WTC11 (cell line): ENCODE measurements at regions not wholly inside any gene's neighbourhood (a gene's known extent, or its start where the extent isn't known, plus 50 kb on each side); places are given as distances from the start of the nearest gene placed in this dataset.

Experiments used
- ATAC-seq: fragments of 200-7000 bp; cut with Tn5 transposase; 2 replicates; pipeline ENCODE4 v1.10.0; 2021; ENCODE audit warnings: mild to moderate bottlenecking, moderate library complexity
- CTCF ChIA-PET: fragments of 300-600 bp; sonication (Branson Sonifier 250); formaldehyde crosslinking; loops from one replicate; lab custom pipeline; 2021; ENCODE audit warnings: antibody characterized with exemption; lab: Charles Lee
- POLR2A ChIA-PET: fragments of 350-600 bp; sonication (Branson Sonifier 250); formaldehyde crosslinking; loops from one replicate; lab custom pipeline; 2021; ENCODE audit warnings: antibody characterized with exemption; lab: Charles Lee
- DNase-seq: peaks from one replicate; pipeline ENCODE4 v3.0.0; 2021; ENCODE audit warnings: low spot score
- H3K27ac Mint-ChIP-seq: 2 replicates; pipeline ENCODE4 v1.8.0; 2021; ENCODE audit warnings: mixed read lengths
- H3K27me3 Mint-ChIP-seq: 2 replicates; pipeline ENCODE4 v1.8.0; 2021; ENCODE audit warnings: low read depth, mild to moderate bottlenecking, moderate library complexity, mixed read lengths
- H3K36me3 Mint-ChIP-seq: 2 replicates; pipeline ENCODE4 v1.8.0; 2021; ENCODE audit warnings: mixed read lengths
- H3K4me1 Mint-ChIP-seq: 2 replicates; pipeline ENCODE4 v1.8.0; 2022; ENCODE audit warnings: mixed read lengths
- H3K4me3 Mint-ChIP-seq: 2 replicates; pipeline ENCODE4 v1.8.0; 2021; ENCODE audit warnings: mild to moderate bottlenecking, moderate library complexity, mixed read lengths
- H3K9me3 Mint-ChIP-seq: 2 replicates; pipeline ENCODE4 v1.8.0; 2021; ENCODE audit warnings: mixed read lengths
- CDX4 ChIP-seq: fragments of 250-450 bp; sonication (Bioruptor Pico); IDR thresholded peaks from 2 replicates; pipeline ENCODE4 v1.9.0; 2021; ENCODE audit warnings: moderate library complexity, mild to moderate bottlenecking, inconsistent platforms, borderline replicate concordance
- JUN ChIP-seq: sonication (generic); formaldehyde crosslinking; IDR thresholded peaks from 2 replicates; pipeline ENCODE4 v1.8.0; 2023; ENCODE audit warnings: mild to moderate bottlenecking, missing genetic modification reagents
- MYBL2 ChIP-seq: sonication (generic); formaldehyde crosslinking; IDR thresholded peaks from 2 replicates; pipeline ENCODE4 v1.8.1; 2023; ENCODE audit warnings: mild to moderate bottlenecking, moderate library complexity, missing genetic modification reagents
- NFE2L1 ChIP-seq: sonication (generic); formaldehyde crosslinking; IDR thresholded peaks from 2 replicates; pipeline ENCODE4 v1.8.1; 2023; ENCODE audit warnings: missing genetic modification reagents
- SP1 ChIP-seq: sonication (generic); formaldehyde crosslinking; conservative IDR thresholded peaks from 2 replicates; pipeline ENCODE4 v1.8.1; 2022; ENCODE audit warnings: missing genetic modification reagents
- ZNF396 ChIP-seq: fragments of 250-450 bp; sonication (Bioruptor Pico); IDR thresholded peaks from 2 replicates; pipeline ENCODE4 v1.8.0; 2021; ENCODE audit warnings: mild to moderate bottlenecking, moderate library complexity, borderline replicate concordance
- TF ChIP-seq, protein P1 (sequence below): sonication (generic); formaldehyde crosslinking; IDR thresholded peaks from 2 replicates; pipeline ENCODE4 v1.8.1; 2022; ENCODE audit warnings: low read depth, missing genetic modification reagents, borderline replicate concordance
- TF ChIP-seq, protein P2 (sequence below): sonication (generic); formaldehyde crosslinking; IDR thresholded peaks from 2 replicates; pipeline ENCODE4 v1.8.0; 2022; ENCODE audit warnings: mild to moderate bottlenecking, missing genetic modification reagents
- TF ChIP-seq, protein P3 (sequence below): sonication (generic); formaldehyde crosslinking; IDR thresholded peaks from 2 replicates; pipeline ENCODE4 v1.8.0; 2022; ENCODE audit warnings: mild to moderate bottlenecking, missing genetic modification reagents
- TF ChIP-seq, protein P4 (sequence below): fragments of 250-450 bp; sonication (Bioruptor Pico); IDR thresholded peaks from 2 replicates; pipeline ENCODE4 v1.9.0; 2021; ENCODE audit warnings: mild to moderate bottlenecking
- TF ChIP-seq, protein P5 (sequence below): sonication (generic); formaldehyde crosslinking; IDR thresholded peaks from 2 replicates; pipeline ENCODE4 v1.8.1; 2022; ENCODE audit warnings: mild to moderate bottlenecking, moderate library complexity, missing genetic modification reagents
- TF ChIP-seq, protein P6 (sequence below): sonication (generic); formaldehyde crosslinking; IDR thresholded peaks from 2 replicates; pipeline ENCODE4 v1.8.0; 2022; ENCODE audit warnings: mild to moderate bottlenecking, missing genetic modification reagents
- TF ChIP-seq, protein P7 (sequence below): fragments of 250-450 bp; sonication (Bioruptor Pico); conservative IDR thresholded peaks from 2 replicates; pipeline ENCODE4 v1.9.0; 2021; ENCODE audit warnings: mild to moderate bottlenecking
- TF ChIP-seq, protein P8 (sequence below): sonication (generic); formaldehyde crosslinking; IDR thresholded peaks from 2 replicates; pipeline ENCODE4 v1.8.1; 2022; ENCODE audit warnings: low read depth, mild to moderate bottlenecking, moderate library complexity, missing genetic modification reagents, borderline replicate concordance

GRCh38 chr20:51306521-51307358 is 235.8 kb downstream of the NFATC2 start (continued):
- TF ChIP-seq, protein P1, sequence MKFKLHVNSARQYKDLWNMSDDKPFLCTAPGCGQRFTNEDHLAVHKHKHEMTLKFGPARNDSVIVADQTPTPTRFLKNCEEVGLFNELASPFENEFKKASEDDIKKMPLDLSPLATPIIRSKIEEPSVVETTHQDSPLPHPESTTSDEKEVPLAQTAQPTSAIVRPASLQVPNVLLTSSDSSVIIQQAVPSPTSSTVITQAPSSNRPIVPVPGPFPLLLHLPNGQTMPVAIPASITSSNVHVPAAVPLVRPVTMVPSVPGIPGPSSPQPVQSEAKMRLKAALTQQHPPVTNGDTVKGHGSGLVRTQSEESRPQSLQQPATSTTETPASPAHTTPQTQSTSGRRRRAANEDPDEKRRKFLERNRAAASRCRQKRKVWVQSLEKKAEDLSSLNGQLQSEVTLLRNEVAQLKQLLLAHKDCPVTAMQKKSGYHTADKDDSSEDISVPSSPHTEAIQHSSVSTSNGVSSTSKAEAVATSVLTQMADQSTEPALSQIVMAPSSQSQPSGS (CRISPR knock-in tag) = no peak
- TF ChIP-seq, protein P2, sequence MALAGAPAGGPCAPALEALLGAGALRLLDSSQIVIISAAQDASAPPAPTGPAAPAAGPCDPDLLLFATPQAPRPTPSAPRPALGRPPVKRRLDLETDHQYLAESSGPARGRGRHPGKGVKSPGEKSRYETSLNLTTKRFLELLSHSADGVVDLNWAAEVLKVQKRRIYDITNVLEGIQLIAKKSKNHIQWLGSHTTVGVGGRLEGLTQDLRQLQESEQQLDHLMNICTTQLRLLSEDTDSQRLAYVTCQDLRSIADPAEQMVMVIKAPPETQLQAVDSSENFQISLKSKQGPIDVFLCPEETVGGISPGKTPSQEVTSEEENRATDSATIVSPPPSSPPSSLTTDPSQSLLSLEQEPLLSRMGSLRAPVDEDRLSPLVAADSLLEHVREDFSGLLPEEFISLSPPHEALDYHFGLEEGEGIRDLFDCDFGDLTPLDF (CRISPR knock-in tag) = no peak
- TF ChIP-seq, protein P3, sequence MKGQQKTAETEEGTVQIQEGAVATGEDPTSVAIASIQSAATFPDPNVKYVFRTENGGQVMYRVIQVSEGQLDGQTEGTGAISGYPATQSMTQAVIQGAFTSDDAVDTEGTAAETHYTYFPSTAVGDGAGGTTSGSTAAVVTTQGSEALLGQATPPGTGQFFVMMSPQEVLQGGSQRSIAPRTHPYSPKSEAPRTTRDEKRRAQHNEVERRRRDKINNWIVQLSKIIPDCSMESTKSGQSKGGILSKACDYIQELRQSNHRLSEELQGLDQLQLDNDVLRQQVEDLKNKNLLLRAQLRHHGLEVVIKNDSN (CRISPR knock-in tag) = no peak

DNA sequence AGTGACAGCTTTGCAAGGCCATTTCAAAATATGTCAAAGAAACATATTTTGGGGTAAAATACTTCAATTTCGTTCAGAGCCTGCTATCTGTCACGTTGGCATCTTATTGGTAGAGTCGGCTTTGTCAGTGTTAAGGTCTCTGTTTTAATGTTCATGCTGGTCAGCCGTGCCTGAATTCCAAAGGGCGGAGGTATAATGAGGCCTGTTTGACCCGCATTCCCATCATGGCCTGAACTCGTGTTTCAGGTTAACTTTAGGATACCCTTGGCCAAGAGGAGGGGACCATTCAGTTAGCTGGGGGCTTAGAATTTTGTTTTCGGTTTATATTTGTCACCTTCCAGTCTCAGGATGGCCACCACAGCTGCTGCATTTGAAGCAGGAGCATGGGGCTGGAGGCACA is 236.4 kb downstream of the NFATC2 start:
- ATAC-seq (peak; percentile 18), DNase-seq (no peak)
- ChIA-PET CTCF (interaction anchor here (1.0 to 7.6 kb wide), 14 partner anchors 12 to 324 kb away, joined by 4 to 246 read pairs (median 9); no protein-coding TSS in a partner anchor), POLR2A (interaction anchor here (0.6 to 1.2 kb wide), 2 partner anchors 121 to 291 kb away, joined by 3 read pairs; no protein-coding TSS in a partner anchor)
- peak overlapping the region; percentile 38; the same call in 1 of the 2 replicates for H3K4me3 Mint-ChIP-seq
- H3K27me3 Mint-ChIP-seq = peaks cover 36% of the 10 kb centered on the region
- H3K36me3 Mint-ChIP-seq = peaks cover 47% of the 10 kb centered on the region
- H3K4me1 Mint-ChIP-seq = peaks cover 55% of the 10 kb centered on the region
- no peak for TF ChIP-seq CDX4
- no peak for TF ChIP-seq MYBL2 (CRISPR knock-in tag)
- TF ChIP-seq, protein P4, sequence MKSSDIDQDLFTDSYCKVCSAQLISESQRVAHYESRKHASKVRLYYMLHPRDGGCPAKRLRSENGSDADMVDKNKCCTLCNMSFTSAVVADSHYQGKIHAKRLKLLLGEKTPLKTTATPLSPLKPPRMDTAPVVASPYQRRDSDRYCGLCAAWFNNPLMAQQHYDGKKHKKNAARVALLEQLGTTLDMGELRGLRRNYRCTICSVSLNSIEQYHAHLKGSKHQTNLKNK = no peak
- TF ChIP-seq ZNF396 (CRISPR knock-in tag) = no peak
- TF ChIP-seq JUN (CRISPR knock-in tag) = no peak
- TF ChIP-seq, protein P5, sequence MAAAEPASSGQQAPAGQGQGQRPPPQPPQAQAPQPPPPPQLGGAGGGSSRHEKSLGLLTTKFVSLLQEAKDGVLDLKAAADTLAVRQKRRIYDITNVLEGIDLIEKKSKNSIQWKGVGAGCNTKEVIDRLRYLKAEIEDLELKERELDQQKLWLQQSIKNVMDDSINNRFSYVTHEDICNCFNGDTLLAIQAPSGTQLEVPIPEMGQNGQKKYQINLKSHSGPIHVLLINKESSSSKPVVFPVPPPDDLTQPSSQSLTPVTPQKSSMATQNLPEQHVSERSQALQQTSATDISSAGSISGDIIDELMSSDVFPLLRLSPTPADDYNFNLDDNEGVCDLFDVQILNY = no peak
- TF ChIP-seq, protein P6, sequence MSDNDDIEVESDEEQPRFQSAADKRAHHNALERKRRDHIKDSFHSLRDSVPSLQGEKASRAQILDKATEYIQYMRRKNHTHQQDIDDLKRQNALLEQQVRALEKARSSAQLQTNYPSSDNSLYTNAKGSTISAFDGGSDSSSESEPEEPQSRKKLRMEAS (CRISPR knock-in tag) = no peak
- TF ChIP-seq SP1 (CRISPR knock-in tag) = no peak
- TF ChIP-seq, protein P1 (CRISPR knock-in tag) = no peak
- TF ChIP-seq, protein P7, sequence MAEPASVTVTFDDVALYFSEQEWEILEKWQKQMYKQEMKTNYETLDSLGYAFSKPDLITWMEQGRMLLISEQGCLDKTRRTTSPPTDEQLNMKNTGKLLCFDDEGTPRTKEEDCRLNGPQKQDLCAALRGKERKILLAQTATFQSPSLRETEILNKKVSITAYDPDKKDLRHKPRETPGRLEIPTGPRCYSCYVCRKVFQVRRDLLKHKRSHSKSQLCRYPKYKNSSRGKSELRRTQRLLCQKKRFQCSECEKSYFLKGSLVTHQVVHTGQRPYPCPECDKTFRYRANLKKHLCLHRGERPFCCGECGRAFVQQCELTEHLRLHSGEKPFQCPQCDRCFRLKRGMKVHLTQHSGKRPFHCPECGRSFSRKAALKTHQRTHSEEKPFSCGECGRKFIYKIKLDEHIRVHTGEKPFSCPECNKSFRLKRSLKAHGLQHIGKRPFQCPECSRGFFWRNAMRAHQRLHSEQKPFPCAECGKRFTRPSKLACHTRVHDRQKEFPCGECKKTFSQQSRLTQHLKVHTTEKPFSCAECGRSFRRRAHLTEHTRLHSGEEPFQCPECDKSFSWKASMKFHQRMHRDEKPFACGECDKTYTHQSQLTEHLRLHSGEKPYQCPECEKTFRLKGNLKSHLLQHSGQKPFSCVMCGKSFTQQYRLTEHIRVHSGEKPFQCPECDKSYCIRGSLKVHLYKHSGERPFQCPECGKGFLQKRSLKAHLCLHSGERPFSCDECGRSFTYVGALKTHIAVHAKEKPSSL (CRISPR knock-in tag) = no peak
- TF ChIP-seq, protein P8, sequence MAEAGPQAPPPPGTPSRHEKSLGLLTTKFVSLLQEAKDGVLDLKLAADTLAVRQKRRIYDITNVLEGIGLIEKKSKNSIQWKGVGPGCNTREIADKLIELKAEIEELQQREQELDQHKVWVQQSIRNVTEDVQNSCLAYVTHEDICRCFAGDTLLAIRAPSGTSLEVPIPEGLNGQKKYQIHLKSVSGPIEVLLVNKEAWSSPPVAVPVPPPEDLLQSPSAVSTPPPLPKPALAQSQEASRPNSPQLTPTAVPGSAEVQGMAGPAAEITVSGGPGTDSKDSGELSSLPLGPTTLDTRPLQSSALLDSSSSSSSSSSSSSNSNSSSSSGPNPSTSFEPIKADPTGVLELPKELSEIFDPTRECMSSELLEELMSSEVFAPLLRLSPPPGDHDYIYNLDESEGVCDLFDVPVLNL = no peak
- no peak for TF ChIP-seq NFE2L1 (CRISPR knock-in tag)
- H3K9me3 Mint-ChIP-seq = peaks cover 44% of the 10 kb centered on the region
- peak overlapping the region; percentile 80 for H3K27ac Mint-ChIP-seq
